Right ventricle myocardium superior (tissue), 1 donor: ENCODE measurements at regions not wholly inside any gene's neighbourhood (a gene's known extent, or its start where the extent isn't known, plus 50 kb on each side); places are given as distances from the start of the nearest gene placed in this dataset.

Experiments
- ATAC-seq: fragments of 200-7000 bp; cut with Tn5 transposase; one replicate; pipeline ENCODE4 v1.9.1; 2020; ENCODE audit warnings: mild to moderate bottlenecking; ENCODE audit not compliant: poor library complexity
- DNase-seq: peaks from one replicate; pipeline ENCODE4 v3.0.0-alpha.2; 2020
- intact Hi-C: fragments of 100-400 bp; cut with DNase I; formaldehyde crosslinking; loops from one replicate; pipeline ENCODE4 v1.11.2; 2022
- donor health status: DM: no; HTN: yes; CAD: no; lungs with severe emphysema.

DNA sequence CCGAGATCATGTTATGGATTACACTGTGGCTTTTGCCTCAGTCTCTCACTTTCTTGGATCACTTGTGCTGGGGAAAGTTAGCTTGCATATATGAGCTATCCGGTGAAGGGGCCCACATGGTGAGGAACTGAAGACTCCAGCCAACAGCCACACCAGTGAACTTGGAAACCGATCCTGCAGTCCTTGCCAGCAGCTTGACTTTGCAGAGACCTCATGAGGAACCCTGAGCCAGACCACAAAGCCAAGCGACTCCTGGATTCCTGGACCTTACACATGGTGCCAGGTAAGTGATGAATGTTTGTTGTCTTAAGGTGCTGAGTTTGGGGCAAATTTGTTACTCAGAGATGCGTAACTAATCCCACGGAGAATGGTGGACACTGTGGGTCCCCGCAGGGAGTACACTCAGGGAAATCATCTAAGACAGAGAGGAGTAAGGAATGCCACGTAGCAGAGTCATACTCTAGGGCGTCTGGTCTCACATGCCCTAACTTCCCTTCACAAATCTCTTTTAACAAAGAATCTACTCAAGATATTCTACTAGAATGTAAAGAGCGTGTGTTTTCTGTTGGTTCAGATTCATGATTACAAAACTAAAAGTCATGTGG lies 76.5 kb upstream of the PJA2 start:
- intact Hi-C loops, result no loop called here
- DNase-seq (peak; percentile 66), ATAC-seq (peak; percentile 78)

GRCh38 chr5:109485030-109485429 lies 75.3 kb upstream of the PJA2 start:
- intact Hi-C loops, result no loop called here
- ATAC-seq (peak; percentile 84), DNase-seq (peak; percentile 82)

GRCh38 chr5:109484597-109484996 lies 74.8 kb upstream of the PJA2 start:
- DNase-seq, result no peak
- intact Hi-C loops, result no loop called here
- ATAC-seq, result no peak

DNA sequence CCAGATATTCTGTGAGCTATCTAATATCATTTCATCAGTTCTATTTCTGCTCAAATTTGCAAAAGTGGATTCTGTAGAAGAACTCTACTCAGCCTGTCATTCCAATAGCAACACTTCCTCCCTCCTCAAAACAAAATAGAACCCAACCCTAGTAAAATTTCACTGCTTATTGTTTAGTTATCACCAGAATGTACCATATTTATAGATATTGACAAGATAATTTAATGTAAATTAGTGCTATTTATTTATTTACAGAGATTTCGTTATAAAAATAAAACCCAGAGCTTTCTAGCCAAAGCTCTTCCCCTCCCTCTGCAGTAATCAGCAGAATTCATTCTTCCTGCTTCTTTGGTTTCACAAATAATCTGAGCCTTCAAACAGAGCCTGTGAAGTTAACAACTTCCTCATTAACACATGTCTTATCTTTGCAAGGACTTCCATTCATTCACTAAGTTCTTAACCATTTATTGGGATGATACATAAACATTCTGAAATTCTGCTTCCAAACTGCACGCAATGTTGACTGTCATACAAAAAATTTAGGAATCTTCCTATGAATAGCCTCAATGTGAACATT lies 73.7 kb upstream of the PJA2 start:
- no peak for DNase-seq
- intact Hi-C loops, result no loop called here
- no peak for ATAC-seq

- ATAC-seq, result no peak
- intact Hi-C loops, result no loop called here
- no peak for DNase-seq
These were observed 73.0 kb upstream of the PJA2 start for GRCh38 chr5:109482748-109483147.

DNA sequence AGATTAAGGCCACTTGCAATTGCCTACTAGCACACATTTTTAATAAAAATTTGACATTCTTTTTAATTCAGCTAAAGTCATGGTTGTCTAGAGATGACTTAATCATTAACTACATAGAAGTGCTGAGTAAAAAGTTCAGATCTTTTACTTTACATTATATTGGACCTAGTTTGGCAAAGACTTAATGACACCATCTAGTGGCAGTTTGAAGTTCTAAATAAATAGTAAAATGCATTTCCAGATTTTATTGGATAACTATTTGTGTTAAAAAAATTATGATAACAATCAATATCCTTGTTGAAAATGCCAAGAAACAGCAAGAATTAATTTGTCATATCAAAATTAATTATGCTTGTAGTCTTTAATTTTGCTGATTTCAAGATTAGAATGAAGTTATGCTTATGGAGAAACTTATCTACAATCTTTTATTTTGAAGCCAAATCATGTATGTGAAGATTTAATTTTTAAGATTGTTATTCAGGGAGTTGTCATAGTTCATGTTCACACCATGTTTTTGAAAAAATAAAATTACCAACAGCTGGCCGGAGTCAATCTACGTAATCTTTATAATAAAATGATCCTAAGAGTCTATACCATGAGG lies 69.6 kb upstream of the PJA2 start:
- ATAC-seq (no peak), DNase-seq (no peak)
- intact Hi-C loops, result no loop called here

DNA sequence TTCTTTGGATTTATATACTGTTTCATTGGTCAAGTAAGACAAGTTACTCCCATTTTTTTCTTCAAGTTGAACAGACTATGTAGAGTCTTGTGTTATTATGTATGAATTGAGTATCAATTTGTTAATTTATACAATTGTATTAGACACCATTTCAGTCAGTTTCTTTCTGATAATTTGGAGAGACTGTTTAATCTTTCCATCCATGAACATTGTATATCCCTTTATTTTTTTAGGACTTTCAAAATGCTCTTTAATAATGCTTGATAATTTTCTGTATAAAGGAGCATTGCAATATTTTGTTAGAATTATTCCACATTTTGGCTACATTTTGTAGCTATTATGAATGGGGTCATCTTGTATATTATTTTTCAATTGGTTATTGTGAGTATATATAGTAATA lies 69.1 kb upstream of the PJA2 start:
- no peak for DNase-seq
- ATAC-seq, result no peak
- intact Hi-C loops, result no loop called here

- DNase-seq, result no peak
- intact Hi-C loops, result no loop called here
- no peak for ATAC-seq
These were observed 66.5 kb upstream of the PJA2 start for GRCh38 chr5:109476292-109476691.

- ATAC-seq (no peak), DNase-seq (no peak)
- intact Hi-C loops, result no loop called here
These were observed 60.3 kb upstream of the PJA2 start for GRCh38 chr5:109469896-109470662.

- ATAC-seq (peak; percentile 99), DNase-seq (peak; percentile 96)
- intact Hi-C loops, result no loop called here
These were observed 59.1 kb upstream of the PJA2 start for GRCh38 chr5:109468737-109469420.

DNA sequence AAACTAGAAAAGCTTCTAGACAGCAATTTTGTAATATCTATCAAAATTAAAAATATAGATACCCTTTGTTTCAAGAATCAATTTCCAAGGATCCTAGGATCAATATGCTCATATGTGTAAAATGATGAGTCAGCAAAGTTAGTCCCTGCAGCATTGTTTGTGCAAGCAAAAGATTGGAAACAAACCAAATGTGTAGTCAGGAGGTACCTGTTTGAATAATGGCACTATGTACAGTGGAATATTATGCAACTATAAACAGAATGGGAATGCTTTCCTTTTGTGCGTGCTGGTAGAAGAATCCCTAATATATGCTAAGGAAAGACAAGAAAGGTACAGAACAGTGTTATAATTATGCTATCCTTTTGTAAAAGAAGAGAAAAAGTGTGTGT lies 58.5 kb upstream of the PJA2 start:
- intact Hi-C loops, result no loop called here
- DNase-seq (no peak), ATAC-seq (peak; percentile 30)

- intact Hi-C loops, result no loop called here
- no peak for DNase-seq
These were observed 57.3 kb upstream of the PJA2 start for GRCh38 chr5:109467058-109467457.

More at GRCh38 chr5:109467058-109467457, 57.3 kb upstream of the PJA2 start:
- ATAC-seq, result no peak
